Neural cell (in vitro differentiated cells): ENCODE measurements at regions not wholly inside any gene's neighbourhood (a gene's known extent, or its start where the extent isn't known, plus 50 kb on each side); places are given as distances from the start of the nearest gene placed in this dataset.

Experiments used
- H2AFZ ChIP-seq: fragments of 200-600, 300-800 bp; sonication (generic), shearing (Covaris generic); 2 replicates; pipeline ENCODE4 v1.6.0; 2014; ENCODE audit warnings: low read depth, mild to moderate bottlenecking, antibody characterized with exemption, low read length, moderate library complexity
- H3F3A ChIP-seq: fragments of 200-600 bp; shearing (Covaris generic); 2 replicates; pipeline ENCODE4 v1.6.1; 2016; ENCODE audit warnings: mild to moderate bottlenecking, moderate library complexity, mixed read lengths, antibody characterized with exemption, low read length; ENCODE audit not compliant: insufficient read depth, poor library complexity, severe bottlenecking
- H3K27ac ChIP-seq: fragments of 200-600, 300-800 bp; sonication (generic), shearing (Covaris generic); 2 replicates; pipeline ENCODE4 v1.5.1; 2014; ENCODE audit warnings: mild to moderate bottlenecking, low read length, moderate library complexity
- H3K27me3 ChIP-seq: fragments of 300-800, 200-600 bp; sonication (generic), shearing (Covaris generic); 2 replicates; pipeline ENCODE4 v1.6.0; 2014; ENCODE audit warnings: mild to moderate bottlenecking, low read depth, low read length, moderate library complexity; ENCODE audit not compliant: insufficient read depth
- H3K36me3 ChIP-seq: fragments of 300-800, 200-600 bp; sonication (generic), shearing (Covaris generic); 2 replicates; pipeline ENCODE4 v1.5.1; 2014; ENCODE audit warnings: mild to moderate bottlenecking, antibody characterized with exemption, low read length, moderate library complexity; ENCODE audit not compliant: insufficient read depth
- H3K4me2 ChIP-seq: fragments of 300-800, 200-600 bp; sonication (generic), shearing (Covaris generic); 2 replicates; pipeline ENCODE4 v1.6.0; 2014; ENCODE audit warnings: mild to moderate bottlenecking, low read length
- H3K4me3 ChIP-seq: fragments of 300-800, 200-600 bp; sonication (generic), shearing (Covaris generic); 2 replicates; pipeline ENCODE4 v1.5.1; 2014; ENCODE audit warnings: mild to moderate bottlenecking, low read length, moderate library complexity
- H3K79me2 ChIP-seq: fragments of 200-600 bp; shearing (Covaris generic); replicated peaks from 2 replicates; pipeline ENCODE4 v1.6.0; 2014; ENCODE audit warnings: mild to moderate bottlenecking, low read length, moderate library complexity; ENCODE audit not compliant: insufficient read depth
- H3K9ac ChIP-seq: fragments of 300-800, 200-600 bp; sonication (generic), shearing (Covaris generic); 2 replicates; pipeline ENCODE4 v1.6.1; 2016; ENCODE audit warnings: mild to moderate bottlenecking, low read length, mixed read lengths
- H3K9me2 ChIP-seq: fragments of 200-600 bp; shearing (Covaris generic); 2 replicates; pipeline ENCODE4 v1.6.1; 2016; ENCODE audit warnings: mild to moderate bottlenecking, low read length, mixed read lengths; ENCODE audit not compliant: insufficient read depth
- H3K9me3 ChIP-seq: fragments of 200-600, 300-800 bp; sonication (generic), shearing (Covaris generic); 2 replicates; pipeline ENCODE4 v1.6.1; 2016; ENCODE audit warnings: mild to moderate bottlenecking, mixed run types, low read length, moderate library complexity, mixed read lengths
- H4K20me1 ChIP-seq: fragments of 200-600 bp; shearing (Covaris generic); 2 replicates; pipeline ENCODE4 v1.6.1; 2016; ENCODE audit warnings: mild to moderate bottlenecking, mixed run types; ENCODE audit not compliant: insufficient read depth
- CTCF ChIP-seq: fragments of 450-650 bp; IDR thresholded peaks from 2 replicates; pipeline ENCODE4 v1.5.1; 2014; ENCODE audit warnings: antibody characterized with exemption, mild to moderate bottlenecking, moderate library complexity; ENCODE audit not compliant: poor library complexity, severe bottlenecking
- EP300 ChIP-seq: fragments of 450-650 bp; conservative IDR thresholded peaks from 2 replicates; pipeline ENCODE4 v1.6.1; 2014; ENCODE audit warnings: antibody characterized with exemption, mild to moderate bottlenecking, moderate library complexity; ENCODE audit not compliant: poor library complexity, severe bottlenecking
- EZH2 ChIP-seq: fragments of 200-600, 300-800 bp; shearing (Covaris generic), sonication (generic); IDR thresholded peaks from 2 replicates; pipeline ENCODE4 v1.6.1; 2014; ENCODE audit warnings: antibody characterized with exemption, low read length, borderline replicate concordance, mild to moderate bottlenecking; ENCODE audit not compliant: insufficient read depth, poor library complexity, severe bottlenecking
- MXI1 ChIP-seq: fragments of 450-650 bp; conservative IDR thresholded peaks from 2 replicates; pipeline ENCODE4 v1.6.1; 2014; ENCODE audit warnings: antibody characterized with exemption, mild to moderate bottlenecking; ENCODE audit not compliant: poor library complexity, severe bottlenecking
- POLR2AphosphoS5 ChIP-seq: IDR thresholded peaks from 2 replicates; pipeline ENCODE4 v1.6.1; 2012
- RAD21 ChIP-seq: fragments of 450-650 bp; conservative IDR thresholded peaks from 2 replicates; pipeline ENCODE4 v1.6.1; 2014; ENCODE audit warnings: antibody characterized with exemption, mild to moderate bottlenecking, moderate library complexity
- REST ChIP-seq: IDR thresholded peaks from 2 replicates; pipeline ENCODE4 v1.6.1; 2012; ENCODE audit warnings: borderline replicate concordance
- SMC3 ChIP-seq: fragments of 450-650 bp; conservative IDR thresholded peaks from 2 replicates; pipeline ENCODE4 v1.6.1; 2014; ENCODE audit warnings: antibody characterized with exemption, mild to moderate bottlenecking, moderate library complexity; ENCODE audit not compliant: poor library complexity
- TAF1 ChIP-seq: IDR thresholded peaks from 2 replicates; pipeline ENCODE4 v1.6.1; 2012; ENCODE audit warnings: low read depth

GRCh38 chr5:3195994-3196393 is 399.6 kb upstream of the IRX1 start:
- no peak overlapping the region for H3K27ac ChIP-seq

GRCh38 chr5:3194684-3195083 is 400.9 kb upstream of the IRX1 start:
- peaks cover 28% of the 10 kb centered on the region for H3K27me3 ChIP-seq

More at GRCh38 chr5:3195994-3196393, 399.6 kb upstream of the IRX1 start:
- Histone ChIP-seq H3K9ac (no peak overlapping the region), H3K27me3 (peaks cover 19% of the 10 kb centered on the region), H3K9me3 (no peaks in the 10 kb centered on the region), H3K4me2 (no peak overlapping the region), H3K9me2 (no peaks in the 10 kb centered on the region), H3K4me3 (no peak overlapping the region), H3K36me3 (no peaks in the 10 kb centered on the region), H3F3A (no peaks in the 10 kb centered on the region), H4K20me1 (no peaks in the 10 kb centered on the region), H3K79me2 (no peaks in the 10 kb centered on the region), H2AFZ (no peak overlapping the region)
- no peak for TF ChIP-seq MXI1
- TF ChIP-seq CTCF = no peak
- no peak for TF ChIP-seq EP300
- no peak for TF ChIP-seq SMC3
- no peak for TF ChIP-seq RAD21
- no peak for TF ChIP-seq POLR2AphosphoS5
- TF ChIP-seq REST = no peak
- no peak for TF ChIP-seq EZH2
- TF ChIP-seq TAF1 = no peak

More at GRCh38 chr5:3194684-3195083, 400.9 kb upstream of the IRX1 start:
- no peak overlapping the region for H3K4me2 ChIP-seq
- H2AFZ ChIP-seq = no peak overlapping the region
- H3K36me3 ChIP-seq = no peaks in the 10 kb centered on the region
- H3K9me3 ChIP-seq = no peaks in the 10 kb centered on the region
- no peak overlapping the region for H3K4me3 ChIP-seq
- H3F3A ChIP-seq = no peaks in the 10 kb centered on the region
- H3K79me2 ChIP-seq = no peaks in the 10 kb centered on the region
- H4K20me1 ChIP-seq = no peaks in the 10 kb centered on the region
- no peaks in the 10 kb centered on the region for H3K9me2 ChIP-seq
- H3K9ac ChIP-seq = no peak overlapping the region
- TF ChIP-seq EZH2 (no peak), EP300 (no peak), POLR2AphosphoS5 (no peak)
- H3K27ac ChIP-seq = no peak overlapping the region
